Activated CD4-positive, alpha-beta T cell treated with anti-CD3 and anti-CD28 coated beads for 36 hours (primary cell): ENCODE measurements at regions not wholly inside any gene's neighbourhood (a gene's known extent, or its start where the extent isn't known, plus 50 kb on each side); places are given as distances from the start of the nearest gene placed in this dataset.
"Not testable (repeated sequence)": the region's sequence is repeated elsewhere in the genome, so short reads cannot be mapped to it uniquely, and the experiment has no call there.

Experiments
- ATAC-seq: fragments of 200-7000 bp; cut with Tn5 transposase; one replicate; pipeline ENCODE4 v1.10.0; 2021; ENCODE audit warnings: mild to moderate bottlenecking, moderate library complexity
- CTCF ChIA-PET: fragments of 350-600 bp; sonication (Branson Sonifier 250); formaldehyde crosslinking; loops from one replicate; lab custom pipeline; 2021; ENCODE audit warnings: antibody characterized with exemption; lab: Charles Lee
- POLR2A ChIA-PET: fragments of 350-600 bp; sonication (Branson Sonifier 250); formaldehyde crosslinking; loops from one replicate; lab custom pipeline; 2021; ENCODE audit warnings: antibody characterized with exemption, inconsistent platforms; lab: Charles Lee
- DNase-seq: peaks from one replicate; pipeline ENCODE4 v3.0.0-alpha.2; 2020
- H3K27ac Mint-ChIP-seq: one replicate; pipeline ENCODE4 v1.8.0; 2021; ENCODE audit warnings: mixed read lengths
- H3K27me3 Mint-ChIP-seq: one replicate; pipeline ENCODE4 v1.8.0; 2021; ENCODE audit warnings: mixed read lengths
- H3K36me3 Mint-ChIP-seq: one replicate; pipeline ENCODE4 v1.8.0; 2021; ENCODE audit warnings: low read depth, mixed read lengths
- H3K4me1 Mint-ChIP-seq: one replicate; pipeline ENCODE4 v1.8.0; 2021; ENCODE audit warnings: mixed read lengths
- H3K4me3 Mint-ChIP-seq: one replicate; pipeline ENCODE4 v1.8.0; 2021; ENCODE audit warnings: mild to moderate bottlenecking, moderate library complexity, mixed read lengths
- H3K9me3 Mint-ChIP-seq: one replicate; pipeline ENCODE4 v1.8.0; 2021; ENCODE audit warnings: low read depth, mixed read lengths
- intact Hi-C, 2 experiments: fragments of 100-400 bp; cut with DNase I in 1 of 2; cut with micrococcal nuclease in 1 of 2; formaldehyde crosslinking; loops; one replicate each; pipeline versions ENCODE4 v1.14.2 to v1.15.1; 2022 to 2024; cut with DNase I, micrococcal nuclease

DNA sequence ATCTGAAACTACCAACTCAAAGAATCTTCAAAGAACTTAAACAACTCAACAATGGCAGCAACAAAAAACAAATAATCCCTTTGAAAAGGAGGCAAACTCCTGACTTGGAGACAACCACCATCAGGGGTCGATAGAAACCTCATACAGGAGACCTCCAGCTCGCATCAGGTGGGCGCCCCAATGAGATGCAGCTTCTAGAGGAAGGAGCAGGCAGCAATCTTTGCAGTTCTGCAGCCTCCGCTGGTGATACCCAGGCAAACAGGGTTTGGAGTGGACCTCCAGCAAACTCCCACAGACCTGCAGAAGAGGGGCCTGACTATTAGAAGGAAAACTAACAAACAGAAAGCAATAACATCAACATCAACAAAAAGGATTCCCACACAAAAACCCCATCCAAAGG is 93.2 kb downstream of the CYLC1 start:
- H3K4me3 Mint-ChIP-seq, ATAC-seq, POLR2A ChIA-PET, H3K27me3 Mint-ChIP-seq, H3K9me3 Mint-ChIP-seq, DNase-seq, H3K27ac Mint-ChIP-seq, CTCF ChIA-PET, H3K4me1 Mint-ChIP-seq, intact Hi-C loops, H3K36me3 Mint-ChIP-seq: not testable (repeated sequence)

DNA sequence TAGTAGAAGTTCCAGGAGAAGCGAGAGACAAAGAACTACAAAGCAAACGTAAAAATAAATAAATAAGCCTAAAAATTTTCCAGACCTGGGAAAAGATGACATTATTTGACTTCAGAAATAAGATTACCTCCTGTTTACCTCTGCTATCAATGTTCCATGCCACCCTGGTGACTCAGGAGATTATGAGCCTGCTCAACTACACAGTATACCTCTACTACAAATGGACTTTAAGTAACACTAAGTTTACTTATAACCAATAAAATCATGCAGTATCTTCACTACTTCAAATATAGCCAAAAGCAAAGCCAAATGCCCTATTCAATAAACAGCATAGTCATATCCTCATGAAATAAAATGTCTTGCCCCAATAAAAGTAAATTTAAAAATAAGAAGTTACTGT is 105.4 kb downstream of the CYLC1 start:
- ChIA-PET CTCF (interaction anchor here (0.7 kb wide), 1 partner anchor 19 kb away, joined by 3 read pairs; no protein-coding TSS in a partner anchor), POLR2A (no interaction called here)
- H3K4me3 Mint-ChIP-seq = no peak overlapping the region
- no peaks in the 10 kb centered on the region for H3K27me3 Mint-ChIP-seq
- H3K27ac Mint-ChIP-seq = no peak overlapping the region
- DNase-seq (no peak), ATAC-seq (no peak)
- H3K9me3 Mint-ChIP-seq = no peaks in the 10 kb centered on the region
- intact Hi-C loops = no loop called here
- H3K4me1 Mint-ChIP-seq = no peaks in the 10 kb centered on the region
- no peaks in the 10 kb centered on the region for H3K36me3 Mint-ChIP-seq

DNA sequence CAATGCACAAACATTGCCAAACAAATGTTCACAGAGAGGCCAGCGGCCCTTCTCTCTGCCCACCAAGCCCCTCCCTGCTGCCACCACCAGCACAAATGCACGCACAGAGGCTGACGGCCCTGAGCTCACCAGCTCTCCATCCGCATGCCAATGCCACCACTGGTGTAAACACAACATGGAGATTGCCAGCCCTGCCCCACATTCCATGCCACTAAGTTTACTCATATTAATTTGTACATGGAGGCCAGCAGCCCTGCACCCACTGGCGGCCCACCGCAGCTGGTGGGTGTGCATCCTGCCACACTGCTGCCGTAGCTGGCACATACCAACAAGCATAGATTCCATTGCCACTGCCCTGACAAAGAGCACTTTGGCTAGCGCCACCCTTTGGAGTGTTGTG is 124.0 kb downstream of the CYLC1 start:
- H3K36me3 Mint-ChIP-seq = no peaks in the 10 kb centered on the region
- DNase-seq (no peak), ATAC-seq (no peak)
- no peaks in the 10 kb centered on the region for H3K27me3 Mint-ChIP-seq
- H3K4me3 Mint-ChIP-seq = no peak overlapping the region
- ChIA-PET POLR2A (no interaction called here), CTCF (interaction anchor here (0.6 kb wide), 1 partner anchor 488 kb away, joined by 3 read pairs; no protein-coding TSS in a partner anchor)
- H3K27ac Mint-ChIP-seq = no peak overlapping the region
- H3K9me3 Mint-ChIP-seq = no peaks in the 10 kb centered on the region
- intact Hi-C loops = no loop called here
- no peaks in the 10 kb centered on the region for H3K4me1 Mint-ChIP-seq

DNA sequence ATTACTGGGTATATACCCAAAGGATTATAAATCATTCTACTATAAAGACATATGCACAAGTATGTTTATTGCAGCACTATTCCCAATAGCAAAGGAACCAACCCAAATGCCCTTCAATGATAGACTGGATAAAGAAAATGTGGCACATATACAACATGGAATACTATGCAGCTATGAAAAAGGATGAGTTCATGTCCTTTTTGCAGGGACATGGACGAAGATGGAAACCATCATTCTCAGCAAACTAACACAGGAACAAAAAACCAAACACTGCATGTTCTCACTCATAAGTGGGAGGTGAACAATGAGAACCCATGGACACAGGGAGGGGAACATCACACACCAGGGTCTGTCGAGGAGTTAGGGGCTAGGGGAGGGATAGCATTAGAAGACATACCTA is 129.2 kb downstream of the CYLC1 start:
- H3K9me3 Mint-ChIP-seq, H3K4me3 Mint-ChIP-seq, H3K4me1 Mint-ChIP-seq, CTCF ChIA-PET, H3K36me3 Mint-ChIP-seq, DNase-seq, POLR2A ChIA-PET, intact Hi-C loops, ATAC-seq, H3K27me3 Mint-ChIP-seq, H3K27ac Mint-ChIP-seq: not testable (repeated sequence)

DNA sequence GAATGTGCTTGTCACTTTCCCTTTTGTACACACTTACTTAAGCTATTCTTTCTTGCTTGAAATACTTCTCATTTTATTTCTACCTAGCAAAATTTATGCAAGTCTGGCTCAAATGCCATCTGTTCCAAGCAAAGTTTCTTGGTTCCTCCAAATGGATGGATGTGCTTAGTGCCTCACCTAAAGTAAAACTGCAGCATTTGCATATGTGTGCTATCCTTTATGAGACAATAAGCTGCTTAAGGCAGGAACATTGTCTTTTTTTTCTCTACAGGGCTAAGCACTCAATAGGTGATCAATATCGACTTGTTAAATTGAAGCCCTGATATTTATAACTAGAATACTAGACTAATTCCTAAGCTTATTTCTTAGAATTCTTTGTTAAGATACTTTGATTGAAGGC is 136.8 kb downstream of the CYLC1 start:
- intact Hi-C loops = no loop called here
- ATAC-seq (no peak), DNase-seq (no peak)
- H3K27ac Mint-ChIP-seq = no peak overlapping the region
- no peaks in the 10 kb centered on the region for H3K27me3 Mint-ChIP-seq
- ChIA-PET CTCF (no interaction called here), POLR2A (no interaction called here)
- no peaks in the 10 kb centered on the region for H3K36me3 Mint-ChIP-seq
- no peaks in the 10 kb centered on the region for H3K4me1 Mint-ChIP-seq
- no peak overlapping the region for H3K4me3 Mint-ChIP-seq
- H3K9me3 Mint-ChIP-seq = peaks cover 3% of the 10 kb centered on the region
